Cardiac fibroblast (primary cell): ENCODE measurements at regions not wholly inside any gene's neighbourhood (a gene's known extent, or its start where the extent isn't known, plus 50 kb on each side); places are given as distances from the start of the nearest gene placed in this dataset.

Experiments
- DNase-seq, 2 donors: peaks; one replicate each; pipeline versions ENCODE4 v3.0.0 to v3.0.0-alpha.2; 2010; ENCODE audit warnings: low read depth in 2 of 2
- H3K4me3 ChIP-seq, 2 donors: replicated peaks in 1 of 2; 1 replicate in 1 of 2; 2 replicates in 1 of 2; pipeline ENCODE4 v1.5.1; 2011; ENCODE audit warnings: low read depth in 2 of 2, low read length in 2 of 2, mild to moderate bottlenecking in 2 of 2, moderate library complexity in 1 of 2
- TF ChIP-seq, protein P1 (sequence below): IDR thresholded peaks from one replicate; pipeline ENCODE4 v1.5.1; 2011; ENCODE audit warnings: low read depth, mild to moderate bottlenecking, low read length, inconsistent platforms

DNA sequence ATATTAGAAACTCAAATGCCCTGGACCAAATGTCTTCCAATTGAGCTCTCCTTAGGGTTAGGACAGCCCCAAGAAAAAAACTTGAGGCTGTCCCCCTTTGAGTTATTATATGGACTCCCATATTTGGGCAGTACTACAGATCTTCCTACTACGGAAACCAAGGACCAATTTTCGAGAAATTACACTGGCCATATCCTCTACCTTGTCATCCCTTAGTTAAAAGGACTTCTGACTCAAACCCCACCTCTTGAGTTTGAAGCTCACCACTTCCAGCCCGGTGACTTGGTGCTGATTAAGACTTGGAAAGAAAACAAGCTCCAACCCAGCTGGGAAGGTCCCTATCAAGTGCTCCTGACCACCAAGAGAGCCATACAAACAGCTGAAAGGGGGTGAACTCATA is 497.0 kb upstream of the GRAMD2B start:
- TF ChIP-seq, protein P1, sequence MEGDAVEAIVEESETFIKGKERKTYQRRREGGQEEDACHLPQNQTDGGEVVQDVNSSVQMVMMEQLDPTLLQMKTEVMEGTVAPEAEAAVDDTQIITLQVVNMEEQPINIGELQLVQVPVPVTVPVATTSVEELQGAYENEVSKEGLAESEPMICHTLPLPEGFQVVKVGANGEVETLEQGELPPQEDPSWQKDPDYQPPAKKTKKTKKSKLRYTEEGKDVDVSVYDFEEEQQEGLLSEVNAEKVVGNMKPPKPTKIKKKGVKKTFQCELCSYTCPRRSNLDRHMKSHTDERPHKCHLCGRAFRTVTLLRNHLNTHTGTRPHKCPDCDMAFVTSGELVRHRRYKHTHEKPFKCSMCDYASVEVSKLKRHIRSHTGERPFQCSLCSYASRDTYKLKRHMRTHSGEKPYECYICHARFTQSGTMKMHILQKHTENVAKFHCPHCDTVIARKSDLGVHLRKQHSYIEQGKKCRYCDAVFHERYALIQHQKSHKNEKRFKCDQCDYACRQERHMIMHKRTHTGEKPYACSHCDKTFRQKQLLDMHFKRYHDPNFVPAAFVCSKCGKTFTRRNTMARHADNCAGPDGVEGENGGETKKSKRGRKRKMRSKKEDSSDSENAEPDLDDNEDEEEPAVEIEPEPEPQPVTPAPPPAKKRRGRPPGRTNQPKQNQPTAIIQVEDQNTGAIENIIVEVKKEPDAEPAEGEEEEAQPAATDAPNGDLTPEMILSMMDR = no peak
- DNase-seq = no peak
- H3K4me3 ChIP-seq = no peak overlapping the region

DNA sequence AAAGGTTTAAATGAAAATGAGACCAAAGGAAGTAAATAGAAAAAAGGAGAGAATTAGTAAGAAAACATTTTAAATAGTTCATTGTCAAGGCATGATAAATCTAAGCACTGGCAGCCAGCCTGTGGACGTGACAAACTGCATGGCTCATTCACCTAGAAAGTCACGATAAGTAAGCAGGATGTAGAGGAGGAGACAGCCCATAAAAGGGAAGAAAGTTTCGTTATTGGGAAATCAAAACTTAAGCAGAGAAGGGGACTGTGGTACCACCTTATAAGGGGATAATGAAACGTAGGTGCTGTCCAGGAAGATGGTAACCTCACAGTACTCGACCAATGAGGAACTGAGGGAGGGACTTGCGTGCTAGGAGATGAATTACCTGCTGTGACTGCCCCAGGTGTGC is 494.5 kb upstream of the GRAMD2B start:
- DNase-seq = peak; percentile 3 to 66
- no peak overlapping the region for H3K4me3 ChIP-seq
- TF ChIP-seq, protein P1 = no peak

DNA sequence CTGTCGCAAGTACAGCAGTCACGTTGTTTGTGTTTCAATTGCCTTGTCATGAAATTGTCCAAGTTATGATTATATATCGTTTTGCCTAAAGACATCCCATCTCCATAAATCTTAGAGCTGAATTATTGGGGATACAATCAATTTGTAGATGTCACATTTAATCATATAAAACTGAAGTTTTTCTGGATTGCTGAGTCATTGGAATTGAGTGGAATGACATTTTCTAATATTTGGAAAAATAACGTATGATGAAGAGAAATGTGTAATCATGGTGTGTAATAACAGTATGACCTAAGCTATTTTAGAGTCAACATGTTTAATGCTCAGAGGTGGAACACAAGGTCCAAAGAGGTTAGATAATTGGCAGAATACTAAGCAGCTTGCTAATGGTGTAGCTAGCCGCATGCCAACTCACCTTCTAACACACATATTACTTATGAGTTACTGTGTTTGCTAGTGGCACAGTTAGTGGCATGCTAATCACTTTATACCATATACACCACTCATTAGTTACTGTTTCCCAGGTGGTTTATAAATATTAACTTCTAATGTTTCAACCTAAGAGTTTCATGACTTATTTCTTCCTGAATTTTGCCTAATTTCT is 473.1 kb upstream of the GRAMD2B start:
- peak in 1 of 2 donors; percentile 11 for DNase-seq
- H3K4me3 ChIP-seq = no peak overlapping the region
- TF ChIP-seq, protein P1 = no peak

DNA sequence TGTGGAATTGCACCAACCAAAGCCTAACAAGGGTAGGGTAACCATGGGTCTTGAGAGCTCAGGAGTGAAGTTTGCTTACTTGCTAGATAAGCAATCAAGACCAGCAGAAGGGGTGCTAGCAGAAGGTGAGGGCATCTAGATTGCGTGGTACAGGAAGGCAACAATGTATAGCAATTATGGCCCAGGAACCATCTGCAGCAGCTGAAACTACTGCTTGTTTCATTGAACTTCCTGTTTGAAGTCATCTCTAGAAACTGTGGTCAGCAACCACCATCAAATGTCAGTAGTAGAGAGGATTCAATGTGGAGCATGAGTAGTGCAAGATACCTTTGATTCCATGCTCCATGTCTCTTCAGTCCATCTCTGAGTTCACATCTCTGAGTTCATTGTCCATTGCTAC is 462.1 kb upstream of the GRAMD2B start:
- no peak overlapping the region for H3K4me3 ChIP-seq
- TF ChIP-seq, protein P1 = no peak
- no peak for DNase-seq

DNA sequence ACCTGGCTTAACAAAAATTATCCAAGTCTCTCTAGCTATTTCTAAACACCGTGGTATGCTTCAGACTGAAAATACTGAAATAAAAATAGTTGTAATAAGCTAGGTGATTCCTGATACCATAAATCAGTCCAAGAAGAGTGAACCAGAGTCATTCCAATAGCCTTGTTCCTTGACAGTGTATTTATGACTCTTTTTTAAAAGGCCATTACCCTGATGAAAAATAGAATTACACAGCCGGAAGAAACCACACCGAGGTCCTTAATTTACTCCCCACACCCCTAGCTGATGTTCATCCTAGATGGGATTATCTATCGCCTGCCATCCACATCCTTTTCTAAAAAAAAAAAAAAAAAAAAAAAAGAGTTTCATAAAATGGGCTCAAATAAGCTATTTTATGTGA is 457.6 kb upstream of the GRAMD2B start:
- TF ChIP-seq, protein P1 = no peak
- no peak for DNase-seq
- H3K4me3 ChIP-seq = no peak overlapping the region

DNA sequence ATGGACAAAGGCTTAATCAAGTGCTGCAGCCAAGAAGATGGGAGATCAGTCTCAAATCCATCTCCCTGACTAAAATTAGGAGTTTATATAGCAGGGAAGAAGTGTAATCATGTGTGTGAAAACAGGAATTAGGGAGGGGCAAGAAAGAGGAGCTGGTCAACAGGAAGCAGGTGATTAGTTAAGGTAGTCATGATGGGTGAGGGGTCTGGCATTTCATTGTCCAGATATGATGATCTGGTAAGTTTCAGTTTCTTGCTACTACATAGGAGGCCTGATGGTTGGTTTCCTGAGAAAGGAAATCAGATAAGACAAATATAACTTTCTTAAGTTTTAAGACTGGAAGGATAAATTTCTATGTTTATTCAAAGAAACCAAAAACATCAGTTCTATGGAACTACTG is 455.6 kb upstream of the GRAMD2B start:
- H3K4me3 ChIP-seq = no peak overlapping the region
- DNase-seq = no peak
- TF ChIP-seq, protein P1 = no peak
